ENCODE measurements at regions not wholly inside any gene's neighbourhood (a gene's known extent, or its start where the extent isn't known, plus 50 kb on each side); places are given as distances from the start of the nearest gene placed in this dataset.
A peak's percentile ranks its signal among the peaks of the same experiment; 100 is the strongest.

DNA sequence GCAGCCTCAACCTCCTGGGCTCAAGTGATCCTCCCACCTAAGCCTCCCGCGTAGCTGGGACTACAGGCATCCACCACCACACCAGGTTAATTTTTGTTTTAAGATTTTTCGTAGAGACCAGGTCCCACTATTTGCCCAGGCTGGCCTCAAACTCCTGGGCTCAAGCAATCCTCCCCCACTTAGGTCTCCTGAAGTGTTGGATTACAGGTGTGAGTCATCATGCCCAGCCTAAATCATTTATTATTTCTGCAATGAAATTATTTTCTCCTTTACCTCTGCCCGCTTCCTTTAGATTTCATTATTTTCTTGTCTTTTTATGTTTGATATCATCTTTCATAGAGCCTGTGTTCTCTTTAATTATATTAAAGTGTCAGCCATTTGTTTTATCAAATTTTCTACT, 165.2 kb upstream of the OTX2 start:
- no peak overlapping the region for H3K4me2 ChIP-seq
- H3K9me3 Mint-ChIP-seq, result no peaks in the 10 kb centered on the region
- TF ChIP-seq, protein P1, sequence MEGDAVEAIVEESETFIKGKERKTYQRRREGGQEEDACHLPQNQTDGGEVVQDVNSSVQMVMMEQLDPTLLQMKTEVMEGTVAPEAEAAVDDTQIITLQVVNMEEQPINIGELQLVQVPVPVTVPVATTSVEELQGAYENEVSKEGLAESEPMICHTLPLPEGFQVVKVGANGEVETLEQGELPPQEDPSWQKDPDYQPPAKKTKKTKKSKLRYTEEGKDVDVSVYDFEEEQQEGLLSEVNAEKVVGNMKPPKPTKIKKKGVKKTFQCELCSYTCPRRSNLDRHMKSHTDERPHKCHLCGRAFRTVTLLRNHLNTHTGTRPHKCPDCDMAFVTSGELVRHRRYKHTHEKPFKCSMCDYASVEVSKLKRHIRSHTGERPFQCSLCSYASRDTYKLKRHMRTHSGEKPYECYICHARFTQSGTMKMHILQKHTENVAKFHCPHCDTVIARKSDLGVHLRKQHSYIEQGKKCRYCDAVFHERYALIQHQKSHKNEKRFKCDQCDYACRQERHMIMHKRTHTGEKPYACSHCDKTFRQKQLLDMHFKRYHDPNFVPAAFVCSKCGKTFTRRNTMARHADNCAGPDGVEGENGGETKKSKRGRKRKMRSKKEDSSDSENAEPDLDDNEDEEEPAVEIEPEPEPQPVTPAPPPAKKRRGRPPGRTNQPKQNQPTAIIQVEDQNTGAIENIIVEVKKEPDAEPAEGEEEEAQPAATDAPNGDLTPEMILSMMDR (IDR thresholded peaks at IDR 0.05), result no peak
- TF ChIP-seq EZH2 (IDR thresholded peaks at IDR 0.05) (no peak), EZH2phosphoT487 (IDR thresholded peaks at IDR 0.05) (no peak)
- H3K27me3 ChIP-seq, result no peaks in the 10 kb centered on the region
- H3K36me3 ChIP-seq, result no peaks in the 10 kb centered on the region
- peaks cover 6% of the 10 kb centered on the region for H3F3A ChIP-seq (ENCODE audit: low read depth)
- peaks cover 14% of the 10 kb centered on the region for H3K4me1 Mint-ChIP-seq
- no peak overlapping the region for H3K4me3 ChIP-seq
- H3K27ac ChIP-seq, result no peak overlapping the region
- no peak overlapping the region for H3K27ac Mint-ChIP-seq
- no peak for DNase-seq (ENCODE audit: low spot score)
- no peaks in the 10 kb centered on the region for H3K36me3 Mint-ChIP-seq
- no peaks in the 10 kb centered on the region for H4K20me1 ChIP-seq (ENCODE audit: low read depth)
- H3K9me3 ChIP-seq (ENCODE audit: low read depth), result no peaks in the 10 kb centered on the region
- H3K4me3 Mint-ChIP-seq, result no peak overlapping the region
- H3K27me3 Mint-ChIP-seq (ENCODE audit: insufficient read depth, low read depth), result no peaks in the 10 kb centered on the region
- H3K4me1 ChIP-seq, result peaks cover 10% of the 10 kb centered on the region
- no peak overlapping the region for H2AFZ ChIP-seq (replicated peaks)
- H3K9ac ChIP-seq, result no peak overlapping the region
- H3K79me2 ChIP-seq (ENCODE audit: low read depth), result no peaks in the 10 kb centered on the region

DNA sequence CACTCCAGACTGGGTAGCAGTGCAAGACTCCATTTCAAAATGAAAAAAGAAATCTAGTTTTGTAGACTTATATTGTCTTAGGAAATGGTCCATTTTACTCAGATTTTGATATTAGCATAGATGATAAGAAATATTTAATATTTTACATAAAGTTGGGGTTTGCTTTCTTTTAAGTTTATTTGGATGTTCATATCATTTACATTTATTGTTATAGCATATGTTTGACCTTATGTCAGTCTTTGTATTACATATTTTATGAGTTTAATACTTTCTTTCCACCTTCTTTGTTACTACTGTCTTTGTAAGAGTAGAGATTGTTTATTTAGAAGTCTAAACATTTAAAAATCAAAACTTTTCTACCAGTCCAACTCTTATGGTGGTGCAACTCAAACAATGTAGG, 162.7 kb upstream of the OTX2 start:
- no peaks in the 10 kb centered on the region for H3K9me3 ChIP-seq (ENCODE audit: low read depth)
- no peak overlapping the region for H3K27ac ChIP-seq
- Mint-ChIP-seq H3K4me3 (no peak overlapping the region), H3K27me3 (ENCODE audit: insufficient read depth, low read depth) (no peaks in the 10 kb centered on the region), H3K9me3 (no peaks in the 10 kb centered on the region), H3K27ac (no peak overlapping the region), H3K36me3 (no peaks in the 10 kb centered on the region), H3K4me1 (peaks cover 14% of the 10 kb centered on the region)
- H3F3A ChIP-seq (ENCODE audit: low read depth), result peaks cover 3% of the 10 kb centered on the region
- no peaks in the 10 kb centered on the region for H3K36me3 ChIP-seq
- H3K4me2 ChIP-seq, result no peak overlapping the region
- no peak overlapping the region for H3K4me3 ChIP-seq
- H3K9ac ChIP-seq, result no peak overlapping the region
- no peak for TF ChIP-seq EZH2phosphoT487 (IDR thresholded peaks at IDR 0.05)
- TF ChIP-seq, protein P1 (IDR thresholded peaks at IDR 0.05), result no peak
- TF ChIP-seq EZH2 (IDR thresholded peaks at IDR 0.05), result no peak
- no peaks in the 10 kb centered on the region for H3K27me3 ChIP-seq
- H2AFZ ChIP-seq (replicated peaks), result no peak overlapping the region
- H3K79me2 ChIP-seq (ENCODE audit: low read depth), result no peaks in the 10 kb centered on the region
- H3K4me1 ChIP-seq, result no peaks in the 10 kb centered on the region
- no peak for DNase-seq (ENCODE audit: low spot score)
- no peaks in the 10 kb centered on the region for H4K20me1 ChIP-seq (ENCODE audit: low read depth)

DNA sequence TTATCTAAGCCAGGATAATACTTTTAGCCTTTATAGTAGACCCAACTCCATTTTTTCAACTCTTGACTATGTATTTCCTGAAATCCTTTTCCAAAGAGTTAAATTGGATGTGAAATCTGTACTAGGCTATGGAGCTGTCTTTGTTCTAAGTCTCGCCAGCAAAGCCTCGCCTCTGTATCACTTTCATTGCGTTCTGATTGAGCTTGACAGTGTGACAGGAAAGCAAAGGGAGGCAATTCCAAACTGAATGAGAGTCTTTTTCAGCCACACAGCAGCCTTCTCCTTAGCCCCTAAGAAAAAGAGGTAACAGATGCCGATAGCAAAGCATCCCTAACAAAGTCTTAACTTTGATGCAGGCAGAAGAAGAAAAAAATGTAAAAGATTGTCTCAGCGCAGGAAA, 154.6 kb upstream of the OTX2 start:
- H2AFZ ChIP-seq (replicated peaks), result no peak overlapping the region

More for the DNA sequence above, 154.6 kb upstream of the OTX2 start:
- peak overlapping the region; percentile 6 for H3K27ac Mint-ChIP-seq
- no peaks in the 10 kb centered on the region for H3K9me3 Mint-ChIP-seq
- Histone ChIP-seq H3K9me3 (ENCODE audit: low read depth) (no peaks in the 10 kb centered on the region), H3K4me3 (no peak overlapping the region), H3K36me3 (no peaks in the 10 kb centered on the region), H3K4me1 (peaks cover 16% of the 10 kb centered on the region), H4K20me1 (ENCODE audit: low read depth) (peaks cover 8% of the 10 kb centered on the region), H3K27ac (no peak overlapping the region), H3K27me3 (peaks cover 33% of the 10 kb centered on the region), H3K79me2 (ENCODE audit: low read depth) (no peaks in the 10 kb centered on the region), H3K9ac (no peak overlapping the region), H3K4me2 (peak overlapping the region; percentile 34), H3F3A (ENCODE audit: low read depth) (peaks cover 10% of the 10 kb centered on the region)
- no peaks in the 10 kb centered on the region for H3K36me3 Mint-ChIP-seq
- H3K27me3 Mint-ChIP-seq (ENCODE audit: insufficient read depth, low read depth), result no peaks in the 10 kb centered on the region
- no peak overlapping the region for H3K4me3 Mint-ChIP-seq
- TF ChIP-seq EZH2phosphoT487 (IDR thresholded peaks at IDR 0.05), result peak; percentile 97
- TF ChIP-seq, protein P1 (IDR thresholded peaks at IDR 0.05), result no peak
- peaks cover 31% of the 10 kb centered on the region for H3K4me1 Mint-ChIP-seq
- peak; percentile 72 for DNase-seq (ENCODE audit: low spot score)

All from neural progenitor cell (in vitro differentiated cells).